Neutrophil (primary cell): ENCODE measurements at regions not wholly inside any gene's neighbourhood (a gene's known extent, or its start where the extent isn't known, plus 50 kb on each side); places are given as distances from the start of the nearest gene placed in this dataset.

ENCODE experiments used
- H3K27ac ChIP-seq: fragments of 200-600 bp; sonication (generic); 2 replicates; pipeline ENCODE4 v1.5.1; 2016; ENCODE audit warnings: mild to moderate bottlenecking, moderate library complexity
- H3K27me3 ChIP-seq: fragments of 200-600 bp; sonication (generic); 2 replicates; pipeline ENCODE4 v1.6.0; 2016; ENCODE audit warnings: mild to moderate bottlenecking
- H3K36me3 ChIP-seq: fragments of 200-600 bp; sonication (generic); 2 replicates; pipeline ENCODE4 v1.5.1; 2017
- H3K4me1 ChIP-seq, 2 experiments: fragments of 200-600 bp in 1 of 2; sonication (generic) in 1 of 2; 1 replicate in 1 of 2; 2 replicates in 1 of 2; pipeline versions ENCODE4 v1.5.1 to v1.6.1; 2013 to 2016; ENCODE audit warnings: low read depth in 1 of 2, low read length in 1 of 2, mild to moderate bottlenecking in 1 of 2, moderate library complexity in 1 of 2; ENCODE audit not compliant: control insufficient read depth in 1 of 2, insufficient read depth in 1 of 2
- H3K4me3 ChIP-seq, 2 experiments: fragments of 200-600 bp in 1 of 2; sonication (generic) in 1 of 2; 1 replicate in 1 of 2; 2 replicates in 1 of 2; pipeline ENCODE4 v1.5.1; 2013 to 2016; ENCODE audit warnings: low read depth in 1 of 2, low read length in 1 of 2, mild to moderate bottlenecking in 1 of 2, moderate library complexity in 1 of 2
- H3K9me3 ChIP-seq: fragments of 200-600 bp; sonication (generic); 2 replicates; pipeline ENCODE4 v1.5.1; 2016
- CTCF ChIP-seq: fragments of 200-600 bp; sonication (generic); IDR thresholded peaks from 2 replicates; pipeline ENCODE4 v1.5.1; 2016; ENCODE audit warnings: antibody characterized with exemption

DNA sequence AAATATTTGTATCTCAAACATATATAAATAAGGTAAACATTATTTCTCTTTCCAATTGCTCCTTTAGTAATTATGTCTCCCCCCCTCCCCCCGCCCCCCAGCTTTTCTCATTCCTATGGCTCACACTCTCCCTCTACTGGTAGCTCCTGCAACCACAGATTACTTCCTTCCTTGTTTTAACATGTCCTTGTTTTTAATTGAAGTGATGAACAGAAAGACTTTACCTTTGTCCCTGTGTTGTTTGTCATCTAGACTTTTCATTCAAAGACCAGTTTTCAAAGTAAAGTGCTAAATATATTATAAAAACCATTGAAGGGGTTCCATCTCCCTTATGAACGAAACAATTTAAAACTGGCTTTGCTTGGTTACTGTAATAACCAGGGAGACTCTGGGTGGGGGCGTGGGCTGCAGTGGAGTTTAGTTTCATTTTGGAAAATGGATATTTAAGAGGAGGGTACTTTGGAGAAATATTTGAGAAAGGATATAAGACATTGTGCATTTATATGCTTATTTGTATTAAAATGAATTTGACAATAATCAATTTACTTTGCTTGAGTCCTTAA is 352.9 kb downstream of the RAPGEF2 start:
- no peak for TF ChIP-seq CTCF
- Histone ChIP-seq H3K27ac (no peak overlapping the region), H3K4me1 (no peaks in the 10 kb centered on the region), H3K4me3 (no peak overlapping the region), H3K27me3 (no peaks in the 10 kb centered on the region), H3K9me3 (no peaks in the 10 kb centered on the region), H3K36me3 (no peaks in the 10 kb centered on the region)

DNA sequence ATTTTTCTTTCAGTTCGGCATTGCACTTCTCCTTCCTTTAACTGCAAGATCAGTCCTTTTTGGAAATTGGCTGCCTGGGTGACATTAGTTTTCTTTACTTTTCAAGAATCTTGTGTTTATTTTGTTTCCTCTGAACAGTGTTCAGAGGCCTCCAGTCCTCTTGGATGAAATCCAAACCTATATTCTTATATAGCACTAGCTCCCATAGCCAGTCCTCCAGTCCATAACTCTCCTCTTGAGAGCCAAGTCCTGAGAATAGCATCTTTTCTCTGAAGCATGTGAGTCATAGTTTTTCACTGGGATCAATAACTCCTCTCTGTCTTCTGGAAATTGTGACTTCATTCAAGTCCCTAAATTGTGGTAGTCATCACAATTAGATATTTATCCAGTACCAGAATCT is 357.5 kb downstream of the RAPGEF2 start:
- no peak overlapping the region for H3K4me3 ChIP-seq
- no peak overlapping the region for H3K27ac ChIP-seq
- H3K4me1 ChIP-seq = no peaks in the 10 kb centered on the region
- no peaks in the 10 kb centered on the region for H3K9me3 ChIP-seq
- no peaks in the 10 kb centered on the region for H3K27me3 ChIP-seq
- TF ChIP-seq CTCF = no peak
- no peaks in the 10 kb centered on the region for H3K36me3 ChIP-seq

- H3K4me1 ChIP-seq = no peaks in the 10 kb centered on the region
- no peaks in the 10 kb centered on the region for H3K27me3 ChIP-seq
- no peak overlapping the region for H3K27ac ChIP-seq
- H3K4me3 ChIP-seq = no peak overlapping the region
- H3K9me3 ChIP-seq = no peaks in the 10 kb centered on the region
- no peak for TF ChIP-seq CTCF
- H3K36me3 ChIP-seq = no peaks in the 10 kb centered on the region
Measured at GRCh38 chr4:159463235-159463634, 360.4 kb downstream of the RAPGEF2 start.

GRCh38 chr4:159464302-159464701 is 361.4 kb downstream of the RAPGEF2 start:
- Histone ChIP-seq H3K36me3 (no peaks in the 10 kb centered on the region), H3K4me3 (no peak overlapping the region), H3K27me3 (no peaks in the 10 kb centered on the region), H3K9me3 (no peaks in the 10 kb centered on the region), H3K27ac (no peak overlapping the region), H3K4me1 (no peaks in the 10 kb centered on the region)
- no peak for TF ChIP-seq CTCF

DNA sequence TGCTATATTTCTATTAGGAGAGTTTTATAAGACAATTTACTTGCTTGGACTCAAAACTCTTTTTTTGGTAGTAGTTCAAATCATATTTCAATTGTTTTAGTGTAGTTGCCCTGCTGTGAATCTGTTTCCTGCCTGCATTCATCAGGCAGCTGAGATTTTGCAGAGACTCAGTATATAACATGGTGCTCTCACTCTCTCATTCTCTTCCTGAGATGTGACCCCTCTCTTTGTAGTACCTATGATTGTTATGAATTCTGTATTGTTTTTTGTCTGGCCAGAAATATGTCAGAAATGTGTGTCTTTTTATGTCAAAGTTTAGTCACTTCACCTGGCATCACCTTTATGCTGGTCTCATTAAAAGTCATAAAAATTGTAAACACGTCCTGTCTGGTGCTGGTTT is 374.0 kb downstream of the RAPGEF2 start:
- Histone ChIP-seq H3K27ac (no peak overlapping the region), H3K4me1 (no peaks in the 10 kb centered on the region), H3K9me3 (no peaks in the 10 kb centered on the region), H3K4me3 (no peak overlapping the region), H3K36me3 (no peaks in the 10 kb centered on the region), H3K27me3 (no peaks in the 10 kb centered on the region)
- no peak for TF ChIP-seq CTCF

GRCh38 chr4:159480826-159481225 is 377.9 kb downstream of the RAPGEF2 start:
- no peak for TF ChIP-seq CTCF
- H3K4me1 ChIP-seq = no peaks in the 10 kb centered on the region

More at GRCh38 chr4:159480826-159481225, 377.9 kb downstream of the RAPGEF2 start:
- Histone ChIP-seq H3K27ac (no peak overlapping the region), H3K9me3 (no peaks in the 10 kb centered on the region), H3K4me3 (no peak overlapping the region), H3K27me3 (peaks cover 16% of the 10 kb centered on the region), H3K36me3 (no peaks in the 10 kb centered on the region)
